ENCODE measurements at regions not wholly inside any gene's neighbourhood (a gene's known extent, or its start where the extent isn't known, plus 50 kb on each side); places are given as distances from the start of the nearest gene placed in this dataset.

- DNase-seq (ENCODE audit: low read depth in 1 of 2, low spot score in 1 of 2): no peak
- H3K27me3 ChIP-seq (ENCODE audit: insufficient read depth, poor library complexity, severe bottlenecking): peaks cover 2% of the 10 kb centered on the region
- no peak overlapping the region for H3K4me3 ChIP-seq (replicated peaks; ENCODE audit: insufficient read depth, low read length)
- H3K27ac ChIP-seq (replicated peaks): no peak overlapping the region
- TF ChIP-seq POLR2AphosphoS5 (IDR thresholded peaks at IDR 0.05; ENCODE audit: low read depth): no peak
- no peak for TF ChIP-seq REST (IDR thresholded peaks at IDR 0.05; ENCODE audit: insufficient replicate concordance, low read depth)
- TF ChIP-seq SPI1 (IDR thresholded peaks at IDR 0.05; ENCODE audit: borderline replicate concordance, low read depth): no peak
Observed at GRCh38 chr1:87951409-87951808, 622.7 kb downstream of the LMO4 start.

GRCh38 chr1:87951852-87952251 lies 623.2 kb downstream of the LMO4 start:
- H3K27ac ChIP-seq (replicated peaks): no peak overlapping the region
- no peak overlapping the region for H3K4me3 ChIP-seq (replicated peaks; ENCODE audit: insufficient read depth, low read length)
- DNase-seq (ENCODE audit: low read depth in 1 of 2, low spot score in 1 of 2): no peak
- peaks cover 2% of the 10 kb centered on the region for H3K27me3 ChIP-seq (ENCODE audit: insufficient read depth, poor library complexity, severe bottlenecking)
- TF ChIP-seq SPI1 (IDR thresholded peaks at IDR 0.05; ENCODE audit: borderline replicate concordance, low read depth) (no peak), GABPA (IDR thresholded peaks at IDR 0.05; ENCODE audit: low read depth) (no peak), POLR2AphosphoS5 (IDR thresholded peaks at IDR 0.05; ENCODE audit: low read depth) (no peak), CTCF (IDR thresholded peaks at IDR 0.05; ENCODE audit: insufficient read depth, low read length) (no peak), REST (IDR thresholded peaks at IDR 0.05; ENCODE audit: insufficient replicate concordance, low read depth) (no peak)

- Histone ChIP-seq H3K27ac (replicated peaks) (no peak overlapping the region), H3K4me3 (replicated peaks; ENCODE audit: insufficient read depth, low read length) (no peak overlapping the region), H3K27me3 (ENCODE audit: insufficient read depth, poor library complexity, severe bottlenecking) (peaks cover 2% of the 10 kb centered on the region)
- no peak for DNase-seq (ENCODE audit: low read depth in 1 of 2, low spot score in 1 of 2)
- TF ChIP-seq SPI1 (IDR thresholded peaks at IDR 0.05; ENCODE audit: borderline replicate concordance, low read depth): no peak
- no peak for TF ChIP-seq POLR2AphosphoS5 (IDR thresholded peaks at IDR 0.05; ENCODE audit: low read depth)
- TF ChIP-seq GABPA (IDR thresholded peaks at IDR 0.05; ENCODE audit: low read depth): no peak
- TF ChIP-seq CTCF (IDR thresholded peaks at IDR 0.05; ENCODE audit: insufficient read depth, low read length): no peak
- TF ChIP-seq REST (IDR thresholded peaks at IDR 0.05; ENCODE audit: insufficient replicate concordance, low read depth): no peak
Observed at GRCh38 chr1:87953121-87953520, 624.4 kb downstream of the LMO4 start.

Data from HL-60 (cell line).